ENCODE measurements at regions not wholly inside any gene's neighbourhood (a gene's known extent, or its start where the extent isn't known, plus 50 kb on each side); places are given as distances from the start of the nearest gene placed in this dataset.

DNA sequence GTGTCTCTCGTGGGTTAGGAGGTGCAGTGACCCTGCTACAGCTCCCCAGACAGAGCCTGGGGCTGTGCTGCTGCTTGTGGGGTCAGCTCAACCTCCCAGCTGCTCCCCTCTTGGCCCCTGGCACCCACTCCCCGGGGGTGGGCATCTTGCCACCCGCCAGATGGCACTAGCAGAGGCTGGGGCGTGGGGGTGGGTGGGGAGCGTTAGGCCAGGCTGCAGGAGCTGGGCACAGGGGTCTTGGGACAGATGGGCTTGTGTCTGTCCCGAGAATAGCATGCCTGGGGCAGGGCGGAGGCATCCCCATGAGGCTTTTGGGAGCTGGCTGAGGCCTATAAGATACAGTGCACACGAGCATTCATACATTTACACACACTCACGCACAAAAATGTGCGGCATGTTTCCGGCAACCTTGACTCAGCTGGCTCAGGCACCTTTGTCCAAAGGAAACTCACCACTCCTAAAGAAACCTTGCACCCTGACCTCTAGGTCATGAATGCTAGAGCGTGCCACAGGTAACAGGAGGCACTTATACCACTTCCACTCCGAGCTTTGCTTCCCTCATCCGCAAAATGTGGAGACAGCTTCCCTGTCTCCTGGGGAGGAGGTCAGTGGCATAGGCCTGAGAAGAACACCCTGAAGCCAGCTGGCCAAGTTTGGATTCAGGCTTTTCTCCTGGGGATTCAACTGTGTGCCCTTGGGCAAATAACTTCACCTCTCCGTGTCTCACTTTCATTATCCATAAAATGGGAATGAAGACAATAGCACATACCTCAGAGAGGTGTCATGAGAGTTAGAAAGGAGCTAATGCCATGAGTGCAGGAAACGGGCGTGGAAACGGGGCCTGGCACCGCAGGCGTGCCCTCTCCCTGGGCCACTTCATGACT, 78.9 kb upstream of the LHX1 start:
- TF ChIP-seq, protein P1, sequence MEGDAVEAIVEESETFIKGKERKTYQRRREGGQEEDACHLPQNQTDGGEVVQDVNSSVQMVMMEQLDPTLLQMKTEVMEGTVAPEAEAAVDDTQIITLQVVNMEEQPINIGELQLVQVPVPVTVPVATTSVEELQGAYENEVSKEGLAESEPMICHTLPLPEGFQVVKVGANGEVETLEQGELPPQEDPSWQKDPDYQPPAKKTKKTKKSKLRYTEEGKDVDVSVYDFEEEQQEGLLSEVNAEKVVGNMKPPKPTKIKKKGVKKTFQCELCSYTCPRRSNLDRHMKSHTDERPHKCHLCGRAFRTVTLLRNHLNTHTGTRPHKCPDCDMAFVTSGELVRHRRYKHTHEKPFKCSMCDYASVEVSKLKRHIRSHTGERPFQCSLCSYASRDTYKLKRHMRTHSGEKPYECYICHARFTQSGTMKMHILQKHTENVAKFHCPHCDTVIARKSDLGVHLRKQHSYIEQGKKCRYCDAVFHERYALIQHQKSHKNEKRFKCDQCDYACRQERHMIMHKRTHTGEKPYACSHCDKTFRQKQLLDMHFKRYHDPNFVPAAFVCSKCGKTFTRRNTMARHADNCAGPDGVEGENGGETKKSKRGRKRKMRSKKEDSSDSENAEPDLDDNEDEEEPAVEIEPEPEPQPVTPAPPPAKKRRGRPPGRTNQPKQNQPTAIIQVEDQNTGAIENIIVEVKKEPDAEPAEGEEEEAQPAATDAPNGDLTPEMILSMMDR (IDR thresholded peaks at IDR 0.05) = no peak
- no peak for TF ChIP-seq EZH2 (IDR thresholded peaks at IDR 0.05)

Data from neural progenitor cell (in vitro differentiated cells).